Keratinocyte (primary cell): ENCODE measurements at regions not wholly inside any gene's neighbourhood (a gene's known extent, or its start where the extent isn't known, plus 50 kb on each side); places are given as distances from the start of the nearest gene placed in this dataset.

Experiments
- DNase-seq: peaks from one replicate; pipeline ENCODE4 v3.0.0-alpha.2; 2011; ENCODE audit warnings: low read depth, missing footprints, low spot score
- FAIRE-seq: peaks from 2 replicates; lab custom pipeline; 2011; peaks lifted over from hg19 to GRCh38; lab: Jason Lieb, UNC
- H2AFZ ChIP-seq: 2 replicates; pipeline ENCODE4 v1.6.0; 2012; ENCODE audit warnings: low read length, control low read depth, inconsistent platforms; ENCODE audit not compliant: control insufficient read depth
- H3K27ac ChIP-seq: 2 replicates; pipeline ENCODE4 v1.5.1; 2011; ENCODE audit warnings: low read length; ENCODE audit not compliant: control insufficient read depth, insufficient read depth
- H3K27me3 ChIP-seq: 3 replicates; pipeline ENCODE4 v1.6.0; 2011; ENCODE audit warnings: low read length; ENCODE audit not compliant: control insufficient read depth, insufficient read depth; ENCODE audit errors: extremely low read depth
- H3K36me3 ChIP-seq, 2 experiments: 2 replicates in 1 of 2; 3 replicates in 1 of 2; pipeline ENCODE4 v1.5.1; 2011; ENCODE audit warnings: low read length in 2 of 2, mild to moderate bottlenecking in 1 of 2; ENCODE audit not compliant: control insufficient read depth in 2 of 2, insufficient read depth in 2 of 2; ENCODE audit errors: extremely low read depth in 1 of 2
- H3K4me1 ChIP-seq: 3 replicates; pipeline ENCODE4 v1.5.1; 2011; ENCODE audit warnings: low read length; ENCODE audit not compliant: control insufficient read depth, insufficient read depth; ENCODE audit errors: extremely low read depth
- H3K4me2 ChIP-seq: 3 replicates; pipeline ENCODE4 v1.6.0; 2011; ENCODE audit warnings: low read depth, low read length; ENCODE audit not compliant: control insufficient read depth, insufficient read depth; ENCODE audit errors: extremely low read depth
- H3K4me3 ChIP-seq, 3 experiments: fragments of 200-600 bp in 1 of 3; sonication (generic) in 1 of 3; 2 replicates in 2 of 3; 3 replicates in 1 of 3; pipeline ENCODE4 v1.5.1; 2011 to 2016; ENCODE audit warnings: low read length in 3 of 3, mild to moderate bottlenecking in 3 of 3, control low read depth in 2 of 3, inconsistent platforms in 1 of 3, low read depth in 1 of 3, mixed read lengths in 1 of 3, mixed run types in 1 of 3, moderate library complexity in 1 of 3; ENCODE audit not compliant: control insufficient read depth in 2 of 3, insufficient read depth in 2 of 3; ENCODE audit errors: extremely low read depth in 1 of 3
- H3K79me2 ChIP-seq: 2 replicates; pipeline ENCODE4 v1.6.0; 2012; ENCODE audit warnings: low read length; ENCODE audit not compliant: control insufficient read depth, insufficient read depth
- H3K9ac ChIP-seq: 3 replicates; pipeline ENCODE4 v1.6.0; 2011; ENCODE audit warnings: low read length; ENCODE audit not compliant: control insufficient read depth, insufficient read depth; ENCODE audit errors: extremely low read depth
- H3K9me1 ChIP-seq: 3 replicates; pipeline ENCODE4 v1.6.0; 2011; ENCODE audit warnings: low read length; ENCODE audit not compliant: control insufficient read depth, insufficient read depth; ENCODE audit errors: extremely low read depth
- H3K9me3 ChIP-seq: 2 replicates; pipeline ENCODE4 v1.5.1; 2012; ENCODE audit warnings: low read depth, low read length; ENCODE audit not compliant: control insufficient read depth
- H4K20me1 ChIP-seq: 3 replicates; pipeline ENCODE4 v1.6.0; 2011; ENCODE audit warnings: low read length; ENCODE audit not compliant: control insufficient read depth, insufficient read depth; ENCODE audit errors: extremely low read depth
- EZH2 ChIP-seq: IDR thresholded peaks from one replicate; pipeline ENCODE4 v1.6.1; 2012; ENCODE audit warnings: inconsistent platforms, mild to moderate bottlenecking, low read length, moderate library complexity
- dilution Hi-C: fragments of 300-500 bp; cut with MboI; formaldehyde crosslinking; loops from one replicate; pipeline ENCODE4 v1.7.0; 2020; ENCODE audit warnings: low sequenced_read_pairs; ENCODE audit not compliant: extremely low pct_ligation_motif_present
- TF ChIP-seq, protein P1 (sequence below), 3 experiments: IDR thresholded peaks in 1 of 3; conservative IDR thresholded peaks in 1 of 3; optimal IDR thresholded peaks in 1 of 3; 2 replicates in 2 of 3; 3 replicates in 1 of 3; pipeline versions ENCODE3 to v1.5.1; 2011; ENCODE audit warnings: low read length in 3 of 3, mild to moderate bottlenecking in 3 of 3, moderate library complexity in 2 of 3, control low read depth in 1 of 3, inconsistent platforms in 1 of 3; ENCODE audit not compliant: insufficient read depth in 2 of 3; ENCODE audit errors: extremely low read depth in 1 of 3

GRCh38 chr20:24863356-24863755, 85.7 kb upstream of the CST7 start:
- no peak overlapping the region for H3K4me2 ChIP-seq
- no peak for TF ChIP-seq EZH2
- TF ChIP-seq, protein P1, sequence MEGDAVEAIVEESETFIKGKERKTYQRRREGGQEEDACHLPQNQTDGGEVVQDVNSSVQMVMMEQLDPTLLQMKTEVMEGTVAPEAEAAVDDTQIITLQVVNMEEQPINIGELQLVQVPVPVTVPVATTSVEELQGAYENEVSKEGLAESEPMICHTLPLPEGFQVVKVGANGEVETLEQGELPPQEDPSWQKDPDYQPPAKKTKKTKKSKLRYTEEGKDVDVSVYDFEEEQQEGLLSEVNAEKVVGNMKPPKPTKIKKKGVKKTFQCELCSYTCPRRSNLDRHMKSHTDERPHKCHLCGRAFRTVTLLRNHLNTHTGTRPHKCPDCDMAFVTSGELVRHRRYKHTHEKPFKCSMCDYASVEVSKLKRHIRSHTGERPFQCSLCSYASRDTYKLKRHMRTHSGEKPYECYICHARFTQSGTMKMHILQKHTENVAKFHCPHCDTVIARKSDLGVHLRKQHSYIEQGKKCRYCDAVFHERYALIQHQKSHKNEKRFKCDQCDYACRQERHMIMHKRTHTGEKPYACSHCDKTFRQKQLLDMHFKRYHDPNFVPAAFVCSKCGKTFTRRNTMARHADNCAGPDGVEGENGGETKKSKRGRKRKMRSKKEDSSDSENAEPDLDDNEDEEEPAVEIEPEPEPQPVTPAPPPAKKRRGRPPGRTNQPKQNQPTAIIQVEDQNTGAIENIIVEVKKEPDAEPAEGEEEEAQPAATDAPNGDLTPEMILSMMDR (optimal IDR thresholded peaks at IDR 0.05 in 1 of 3, IDR thresholded peaks at IDR 0.05 in 1 of 3, conservative IDR thresholded peaks at IDR 0.05 in 1 of 3; ENCODE audit: extremely low read depth in 1 of 3, insufficient read depth in 2 of 3, low read length in 3 of 3), result no peak
- H3K36me3 ChIP-seq, result no peaks in the 10 kb centered on the region
- H4K20me1 ChIP-seq, result no peaks in the 10 kb centered on the region
- H3K27me3 ChIP-seq, result no peaks in the 10 kb centered on the region
- no peak overlapping the region for H2AFZ ChIP-seq
- peaks cover 7% of the 10 kb centered on the region for H3K9me3 ChIP-seq
- H3K9me1 ChIP-seq, result no peaks in the 10 kb centered on the region
- dilution Hi-C loops, result no loop called here
- no peak overlapping the region for H3K9ac ChIP-seq
- no peak overlapping the region for H3K27ac ChIP-seq
- no peaks in the 10 kb centered on the region for H3K4me1 ChIP-seq
- H3K79me2 ChIP-seq, result no peaks in the 10 kb centered on the region
- FAIRE-seq, result no peak
- H3K4me3 ChIP-seq, result no peak overlapping the region
- no peak for DNase-seq

DNA sequence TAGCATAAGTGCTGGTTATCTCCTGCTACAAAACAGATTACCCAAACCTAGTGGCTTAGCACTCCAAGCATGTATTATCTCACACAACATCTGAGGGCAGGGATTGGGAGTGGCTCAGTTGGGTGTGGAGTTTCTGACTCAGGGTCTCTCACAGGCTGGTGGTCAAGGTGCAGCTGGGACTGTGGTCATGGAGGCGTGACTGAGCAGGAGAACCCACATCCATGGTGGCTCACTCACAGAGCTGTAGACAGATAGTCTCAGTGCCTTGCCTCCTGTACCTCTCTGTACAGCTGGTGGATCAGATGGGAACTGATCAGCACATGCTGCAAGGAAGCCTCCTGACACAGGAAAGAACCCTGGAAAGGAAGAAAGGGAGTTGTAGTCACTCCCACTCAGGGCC, 83.1 kb upstream of the CST7 start:
- Histone ChIP-seq H2AFZ (no peak overlapping the region), H3K9me1 (no peaks in the 10 kb centered on the region), H3K9ac (no peak overlapping the region), H3K4me2 (no peak overlapping the region), H4K20me1 (no peaks in the 10 kb centered on the region), H3K79me2 (no peaks in the 10 kb centered on the region), H3K9me3 (peaks cover 3% of the 10 kb centered on the region), H3K27me3 (no peaks in the 10 kb centered on the region), H3K4me3 (no peak overlapping the region), H3K27ac (no peak overlapping the region), H3K36me3 (no peaks in the 10 kb centered on the region), H3K4me1 (no peaks in the 10 kb centered on the region)
- DNase-seq (no peak), FAIRE-seq (no peak)
- dilution Hi-C loops, result no loop called here
- no peak for TF ChIP-seq EZH2
- TF ChIP-seq, protein P1 (optimal IDR thresholded peaks at IDR 0.05 in 1 of 3, IDR thresholded peaks at IDR 0.05 in 1 of 3, conservative IDR thresholded peaks at IDR 0.05 in 1 of 3; ENCODE audit: extremely low read depth in 1 of 3, insufficient read depth in 2 of 3, low read length in 3 of 3), result no peak
